Endothelial cell of umbilical vein (primary cell): ENCODE measurements at regions not wholly inside any gene's neighbourhood (a gene's known extent, or its start where the extent isn't known, plus 50 kb on each side); places are given as distances from the start of the nearest gene placed in this dataset.

ENCODE experiments used
- BruUV-seq: library from RNA; stranded (reverse); fragments of 400-500 nt; replicated peaks from 2 replicates; lab custom pipeline; 2021; lab: Mats Ljungman, UMichigan
- CTCF ChIA-PET: fragments of 300-600, 350-600 bp; sonication (Branson Sonifier 250); formaldehyde crosslinking; loops from one replicate; lab custom pipeline; 2021; ENCODE audit warnings: antibody characterized with exemption, inconsistent platforms; lab: Charles Lee
- POLR2A ChIA-PET: fragments of 300-600, 350-600 bp; sonication (Branson Sonifier 250); formaldehyde crosslinking; loops from one replicate; lab custom pipeline; 2021; ENCODE audit warnings: antibody characterized with exemption, inconsistent platforms; lab: Charles Lee
- DNase-seq: peaks from one replicate; pipeline ENCODE4 v3.0.0-alpha.2; 2011; ENCODE audit warnings: low read depth, low spot score
- FAIRE-seq: peaks from 2 replicates; lab custom pipeline; 2011; peaks lifted over from hg19 to GRCh38; lab: Jason Lieb, UNC
- H2AFZ ChIP-seq: 2 replicates; pipeline ENCODE4 v1.6.0; 2012; ENCODE audit warnings: low read depth, low read length, control low read depth, inconsistent platforms
- H3K27ac ChIP-seq: 2 replicates; pipeline ENCODE4 v1.5.1; 2011; ENCODE audit warnings: low read depth, mild to moderate bottlenecking, control low read depth, low read length, moderate library complexity; ENCODE audit not compliant: insufficient read depth
- H3K27me3 ChIP-seq, 2 experiments: 2 replicates each; pipeline versions ENCODE4 v1.6.0 to v1.6.1; 2011; ENCODE audit warnings: low read length in 2 of 2, mixed read lengths in 1 of 2; ENCODE audit not compliant: control insufficient read depth in 2 of 2, insufficient read depth in 2 of 2
- H3K36me3 ChIP-seq, 2 experiments: 2 replicates in 1 of 2; 3 replicates in 1 of 2; pipeline ENCODE4 v1.5.1; 2011; ENCODE audit warnings: low read length in 2 of 2, mild to moderate bottlenecking in 1 of 2, moderate library complexity in 1 of 2; ENCODE audit not compliant: control insufficient read depth in 2 of 2, insufficient read depth in 2 of 2; ENCODE audit errors: extremely low read depth in 1 of 2
- H3K4me1 ChIP-seq: 3 replicates; pipeline ENCODE4 v1.5.1; 2011; ENCODE audit warnings: mild to moderate bottlenecking, low read length; ENCODE audit not compliant: control insufficient read depth, insufficient read depth; ENCODE audit errors: extremely low read depth
- H3K4me2 ChIP-seq: 2 replicates; pipeline ENCODE4 v1.6.1; 2011; ENCODE audit warnings: low read length, control low read depth, mixed read lengths; ENCODE audit not compliant: insufficient read depth
- H3K4me3 ChIP-seq, 3 experiments: fragments of 200-600 bp in 1 of 3; sonication (generic), shearing (Covaris generic) in 1 of 3; replicated peaks in 1 of 3; 2 replicates each; pipeline ENCODE4 v1.5.1; 2011 to 2016; ENCODE audit warnings: control low read depth in 3 of 3, low read length in 3 of 3, mild to moderate bottlenecking in 2 of 3, inconsistent platforms in 1 of 3, low read depth in 1 of 3, moderate library complexity in 1 of 3; ENCODE audit not compliant: insufficient read depth in 1 of 3
- H3K79me2 ChIP-seq: 2 replicates; pipeline ENCODE4 v1.6.0; 2012; ENCODE audit warnings: low read length, inconsistent platforms; ENCODE audit not compliant: control insufficient read depth, insufficient read depth
- H3K9ac ChIP-seq: replicated peaks from 2 replicates; pipeline ENCODE3; 2011; ENCODE audit warnings: low read length, control low read depth; ENCODE audit not compliant: insufficient read depth; ENCODE audit errors: extremely low read depth
- H3K9me1 ChIP-seq: replicated peaks from 3 replicates; pipeline ENCODE4 v1.6.0; 2011; ENCODE audit warnings: mild to moderate bottlenecking, low read length; ENCODE audit not compliant: control insufficient read depth, insufficient read depth; ENCODE audit errors: extremely low read depth
- H3K9me3 ChIP-seq: replicated peaks from 2 replicates; pipeline ENCODE4 v1.5.1; 2012; ENCODE audit warnings: low read length, inconsistent platforms; ENCODE audit not compliant: control insufficient read depth, insufficient read depth
- H4K20me1 ChIP-seq: replicated peaks from 2 replicates; pipeline ENCODE3; 2011; ENCODE audit warnings: mild to moderate bottlenecking, low read length; ENCODE audit not compliant: control insufficient read depth, insufficient read depth; ENCODE audit errors: extremely low read depth
- EZH2 ChIP-seq: IDR thresholded peaks from 2 replicates; pipeline ENCODE4 v1.6.1; 2012; ENCODE audit warnings: borderline replicate concordance, low read depth, mild to moderate bottlenecking, moderate library complexity, low read length, inconsistent platforms; ENCODE audit not compliant: severe bottlenecking
- FOS ChIP-seq: IDR thresholded peaks from 2 replicates; pipeline ENCODE4 v1.6.1; 2011; ENCODE audit warnings: mild to moderate bottlenecking, low read length, moderate library complexity, borderline replicate concordance; ENCODE audit not compliant: insufficient read depth
- GATA2 ChIP-seq: IDR thresholded peaks from 2 replicates; pipeline ENCODE4 v1.7.0; 2011; ENCODE audit warnings: low read depth, mild to moderate bottlenecking, moderate library complexity, mixed read lengths, low read length; ENCODE audit not compliant: insufficient read length, insufficient read depth
- JUN ChIP-seq: IDR thresholded peaks from 2 replicates; pipeline ENCODE4 v1.6.1; 2011; ENCODE audit warnings: borderline replicate concordance, low read depth; ENCODE audit not compliant: insufficient read length, insufficient read depth
- MYC ChIP-seq: IDR thresholded peaks from one replicate; pipeline ENCODE4 v1.6.1; 2011; ENCODE audit warnings: mild to moderate bottlenecking, low read depth, low read length
- POLR2A ChIP-seq: IDR thresholded peaks from 2 replicates; pipeline ENCODE4 v1.6.1; 2012; ENCODE audit warnings: low read depth, mild to moderate bottlenecking, control low read depth, low read length
- POLR2AphosphoS5 ChIP-seq: IDR thresholded peaks from 2 replicates; pipeline ENCODE4 v1.6.1; 2012; ENCODE audit warnings: low read depth, mild to moderate bottlenecking, control low read depth, low read length, moderate library complexity; ENCODE audit not compliant: insufficient read depth
- dilution Hi-C: fragments of 300-500 bp; cut with MboI; formaldehyde crosslinking; loops from one replicate; pipeline ENCODE4 v1.15.0; 2019; ENCODE audit warnings: low sequenced_read_pairs; ENCODE audit not compliant: extremely low pct_ligation_motif_present
- intact Hi-C: fragments of 100-400 bp; cut with micrococcal nuclease; formaldehyde crosslinking; loops from one replicate; pipeline ENCODE4 v1.10.0; 2022
- TF ChIP-seq, protein P1 (sequence below), 2 donors: IDR thresholded peaks; 1 replicate in 1 of 2; 2 replicates in 1 of 2; pipeline ENCODE4 v1.5.1; 2011; ENCODE audit warnings: low read length in 2 of 2, mild to moderate bottlenecking in 2 of 2, moderate library complexity in 2 of 2, control low read depth in 1 of 2, inconsistent platforms in 1 of 2, low read depth in 1 of 2; ENCODE audit not compliant: insufficient read depth in 1 of 2; ENCODE audit errors: extremely low read depth in 1 of 2
- TF ChIP-seq, protein P2 (sequence below): IDR thresholded peaks from 2 replicates; pipeline ENCODE4 v1.6.1; 2011; ENCODE audit not compliant: insufficient read depth, insufficient read length

GRCh38 chr22:27193636-27194035 lies 536.2 kb downstream of the MIAT start:
- H3K79me2 ChIP-seq, result no peaks in the 10 kb centered on the region
- BruUV-seq, result no TSS peak
- peaks cover 0 to 3% of the 10 kb centered on the region in 2 experiments for H3K27me3 ChIP-seq
- no peaks in the 10 kb centered on the region for H3K9me3 ChIP-seq
- H3K36me3 ChIP-seq, result no peaks in the 10 kb centered on the region
- no peaks in the 10 kb centered on the region for H3K9me1 ChIP-seq
- no peak overlapping the region for H3K4me3 ChIP-seq
- intact Hi-C loops, result no loop called here
- H3K9ac ChIP-seq, result no peak overlapping the region
- no peaks in the 10 kb centered on the region for H3K4me1 ChIP-seq
- H2AFZ ChIP-seq, result no peak overlapping the region
- dilution Hi-C loops, result no loop called here
- no peak overlapping the region for H3K27ac ChIP-seq
- FAIRE-seq, result no peak
- H3K4me2 ChIP-seq, result no peak overlapping the region
- no peak for DNase-seq
- CTCF ChIA-PET, result interaction anchor here (1.7 to 2.1 kb wide), 2 partner anchors 9 to 19 kb away, joined by 4 read pairs; no protein-coding TSS in a partner anchor
- H4K20me1 ChIP-seq, result no peaks in the 10 kb centered on the region
- TF ChIP-seq POLR2AphosphoS5, result no peak
- no peak for TF ChIP-seq FOS
- TF ChIP-seq JUN, result no peak
- TF ChIP-seq POLR2A, result no peak
- TF ChIP-seq, protein P1, sequence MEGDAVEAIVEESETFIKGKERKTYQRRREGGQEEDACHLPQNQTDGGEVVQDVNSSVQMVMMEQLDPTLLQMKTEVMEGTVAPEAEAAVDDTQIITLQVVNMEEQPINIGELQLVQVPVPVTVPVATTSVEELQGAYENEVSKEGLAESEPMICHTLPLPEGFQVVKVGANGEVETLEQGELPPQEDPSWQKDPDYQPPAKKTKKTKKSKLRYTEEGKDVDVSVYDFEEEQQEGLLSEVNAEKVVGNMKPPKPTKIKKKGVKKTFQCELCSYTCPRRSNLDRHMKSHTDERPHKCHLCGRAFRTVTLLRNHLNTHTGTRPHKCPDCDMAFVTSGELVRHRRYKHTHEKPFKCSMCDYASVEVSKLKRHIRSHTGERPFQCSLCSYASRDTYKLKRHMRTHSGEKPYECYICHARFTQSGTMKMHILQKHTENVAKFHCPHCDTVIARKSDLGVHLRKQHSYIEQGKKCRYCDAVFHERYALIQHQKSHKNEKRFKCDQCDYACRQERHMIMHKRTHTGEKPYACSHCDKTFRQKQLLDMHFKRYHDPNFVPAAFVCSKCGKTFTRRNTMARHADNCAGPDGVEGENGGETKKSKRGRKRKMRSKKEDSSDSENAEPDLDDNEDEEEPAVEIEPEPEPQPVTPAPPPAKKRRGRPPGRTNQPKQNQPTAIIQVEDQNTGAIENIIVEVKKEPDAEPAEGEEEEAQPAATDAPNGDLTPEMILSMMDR (IDR thresholded peaks at IDR 0.05; ENCODE audit: extremely low read depth in 1 of 2, insufficient read depth in 1 of 2, low read depth in 1 of 2, low read length in 2 of 2), result no peak
- no peak for TF ChIP-seq EZH2
- no peak for TF ChIP-seq GATA2
- TF ChIP-seq, protein P2, sequence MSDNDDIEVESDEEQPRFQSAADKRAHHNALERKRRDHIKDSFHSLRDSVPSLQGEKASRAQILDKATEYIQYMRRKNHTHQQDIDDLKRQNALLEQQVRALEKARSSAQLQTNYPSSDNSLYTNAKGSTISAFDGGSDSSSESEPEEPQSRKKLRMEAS, result no peak
- TF ChIP-seq MYC, result no peak
- POLR2A ChIA-PET, result no interaction called here
